Immature natural killer cell (primary cell): ENCODE measurements at regions not wholly inside any gene's neighbourhood (a gene's known extent, or its start where the extent isn't known, plus 50 kb on each side); places are given as distances from the start of the nearest gene placed in this dataset.

Source experiments
- DNase-seq, 3 donors: peaks; one replicate each; pipeline ENCODE4 v3.0.0; 2022; ENCODE audit warnings: mixed read lengths in 1 of 3
- H3K27ac Mint-ChIP-seq, 6 donors: one replicate each; pipeline ENCODE4 v1.8.0; 2020; ENCODE audit warnings: mixed read lengths in 6 of 6, mild to moderate bottlenecking in 5 of 6, inconsistent platforms in 4 of 6, moderate library complexity in 3 of 6
- H3K27me3 Mint-ChIP-seq, 3 donors: one replicate each; pipeline ENCODE4 v1.8.0; 2020 to 2021; ENCODE audit warnings: low read depth in 3 of 3, mild to moderate bottlenecking in 3 of 3, mixed read lengths in 3 of 3, moderate library complexity in 3 of 3, inconsistent platforms in 1 of 3
- H3K36me3 Mint-ChIP-seq, 3 donors: one replicate each; pipeline ENCODE4 v1.8.0; 2020; ENCODE audit warnings: mixed read lengths in 3 of 3, inconsistent platforms in 2 of 3, mild to moderate bottlenecking in 2 of 3
- H3K4me1 Mint-ChIP-seq, 2 donors: one replicate each; pipeline ENCODE4 v1.8.0; 2020; ENCODE audit warnings: inconsistent platforms in 2 of 2, mild to moderate bottlenecking in 2 of 2, mixed read lengths in 2 of 2, moderate library complexity in 1 of 2
- H3K4me3 Mint-ChIP-seq, 5 donors: one replicate each; pipeline ENCODE4 v1.8.0; 2020; ENCODE audit warnings: mild to moderate bottlenecking in 5 of 5, mixed read lengths in 5 of 5, inconsistent platforms in 3 of 5, moderate library complexity in 3 of 5
- H3K9me3 Mint-ChIP-seq, 6 donors: one replicate each; pipeline ENCODE4 v1.8.0; 2020; ENCODE audit warnings: mild to moderate bottlenecking in 6 of 6, mixed read lengths in 6 of 6, inconsistent platforms in 4 of 6, moderate library complexity in 3 of 6

GRCh38 chr1:207971331-207972219 lies 60.6 kb upstream of the CD34 start:
- Mint-ChIP-seq H3K27me3 (peaks cover 3 to 11% (median 4%) of the 10 kb centered on the region in 3 donors), H3K27ac (no peak overlapping the region), H3K4me1 (no peaks in the 10 kb centered on the region), H3K9me3 (no peaks in the 10 kb centered on the region), H3K36me3 (no peaks in the 10 kb centered on the region), H3K4me3 (no peak overlapping the region)
- no peak for DNase-seq

GRCh38 chr1:207970329-207971233 lies 59.7 kb upstream of the CD34 start:
- no peaks in the 10 kb centered on the region for H3K4me1 Mint-ChIP-seq
- H3K4me3 Mint-ChIP-seq = no peak overlapping the region
- no peaks in the 10 kb centered on the region for H3K36me3 Mint-ChIP-seq
- no peak for DNase-seq
- H3K27me3 Mint-ChIP-seq = peaks cover 3 to 11% (median 4%) of the 10 kb centered on the region in 3 donors
- H3K9me3 Mint-ChIP-seq = no peaks in the 10 kb centered on the region
- no peak overlapping the region for H3K27ac Mint-ChIP-seq

- no peaks in the 10 kb centered on the region for H3K4me1 Mint-ChIP-seq
- peaks cover 2 to 14% (median 4%) of the 10 kb centered on the region in 3 donors for H3K27me3 Mint-ChIP-seq
- H3K27ac Mint-ChIP-seq = no peak overlapping the region
- no peaks in the 10 kb centered on the region for H3K36me3 Mint-ChIP-seq
- no peak for DNase-seq
- H3K9me3 Mint-ChIP-seq = no peaks in the 10 kb centered on the region
- no peak overlapping the region for H3K4me3 Mint-ChIP-seq
Measured at GRCh38 chr1:207969528-207969927, 58.6 kb upstream of the CD34 start.

- H3K36me3 Mint-ChIP-seq = no peaks in the 10 kb centered on the region
- no peak overlapping the region for H3K4me3 Mint-ChIP-seq
- H3K27ac Mint-ChIP-seq = no peak overlapping the region
- no peaks in the 10 kb centered on the region for H3K9me3 Mint-ChIP-seq
- no peaks in the 10 kb centered on the region for H3K4me1 Mint-ChIP-seq
- H3K27me3 Mint-ChIP-seq = peaks cover 4 to 11% (median 4%) of the 10 kb centered on the region in 3 donors
- no peak for DNase-seq
Measured at GRCh38 chr1:207968521-207969009, 57.6 kb upstream of the CD34 start.

GRCh38 chr1:207967703-207968102 lies 56.8 kb upstream of the CD34 start:
- peaks cover 4 to 5% of the 10 kb centered on the region in 2 donors for H3K4me1 Mint-ChIP-seq
- no peak overlapping the region for H3K27ac Mint-ChIP-seq
- DNase-seq = no peak
- no peaks in the 10 kb centered on the region for H3K9me3 Mint-ChIP-seq
- no peak overlapping the region for H3K4me3 Mint-ChIP-seq
- no peaks in the 10 kb centered on the region for H3K36me3 Mint-ChIP-seq
- peaks cover 4 to 12% (median 8%) of the 10 kb centered on the region in 3 donors for H3K27me3 Mint-ChIP-seq

- no peaks in the 10 kb centered on the region for H3K36me3 Mint-ChIP-seq
- H3K4me3 Mint-ChIP-seq = no peak overlapping the region
- no peak overlapping the region for H3K27ac Mint-ChIP-seq
- no peaks in the 10 kb centered on the region for H3K9me3 Mint-ChIP-seq
- peaks cover 8 to 10% of the 10 kb centered on the region in 2 donors for H3K4me1 Mint-ChIP-seq
- H3K27me3 Mint-ChIP-seq = peaks cover 4 to 14% (median 5%) of the 10 kb centered on the region in 3 donors
- DNase-seq = no peak
Measured at GRCh38 chr1:207966521-207966920, 55.6 kb upstream of the CD34 start.

- peaks cover 8 to 10% of the 10 kb centered on the region in 2 donors for H3K4me1 Mint-ChIP-seq
- H3K36me3 Mint-ChIP-seq = no peaks in the 10 kb centered on the region
- H3K27ac Mint-ChIP-seq = no peak overlapping the region
- H3K4me3 Mint-ChIP-seq = no peak overlapping the region
- DNase-seq = no peak
- peaks cover 4 to 23% (median 7%) of the 10 kb centered on the region in 3 donors for H3K27me3 Mint-ChIP-seq
- no peaks in the 10 kb centered on the region for H3K9me3 Mint-ChIP-seq
Measured at GRCh38 chr1:207965392-207966387, 54.8 kb upstream of the CD34 start.

GRCh38 chr1:207964195-207964966 lies 53.5 kb upstream of the CD34 start:
- Mint-ChIP-seq H3K9me3 (no peaks in the 10 kb centered on the region), H3K4me3 (peak overlapping the region in 4 of 5 donors; percentile 46 to 79 (median 58)), H3K36me3 (no peaks in the 10 kb centered on the region), H3K27me3 (peaks cover 9 to 27% (median 9%) of the 10 kb centered on the region in 3 donors), H3K27ac (peak overlapping the region in 2 of 6 donors; percentile 40 to 44), H3K4me1 (peaks cover 9 to 10% of the 10 kb centered on the region in 2 donors)
- DNase-seq = no peak

GRCh38 chr1:207963427-207964194 lies 52.7 kb upstream of the CD34 start:
- Mint-ChIP-seq H3K27ac (peak overlapping the region in 4 of 6 donors; percentile 55 to 83 (median 60)), H3K36me3 (no peaks in the 10 kb centered on the region), H3K9me3 (no peaks in the 10 kb centered on the region), H3K27me3 (peaks cover 9 to 27% (median 11%) of the 10 kb centered on the region in 3 donors), H3K4me3 (peak overlapping the region; percentile 86 to 92 (median 88)), H3K4me1 (peaks cover 9 to 10% of the 10 kb centered on the region in 2 donors)
- DNase-seq = peak; percentile 86 to 90 (median 88)

- Mint-ChIP-seq H3K9me3 (no peaks in the 10 kb centered on the region), H3K36me3 (no peaks in the 10 kb centered on the region), H3K27ac (peak overlapping the region; percentile 59 to 91 (median 79)), H3K27me3 (peaks cover 9 to 32% (median 17%) of the 10 kb centered on the region in 3 donors), H3K4me1 (peaks cover 9 to 10% of the 10 kb centered on the region in 2 donors), H3K4me3 (peak overlapping the region; percentile 86 to 92 (median 88))
- DNase-seq = no peak
Measured at GRCh38 chr1:207962716-207963426, 51.9 kb upstream of the CD34 start.
